AG08396 (cell line): ENCODE measurements at regions not wholly inside any gene's neighbourhood (a gene's known extent, or its start where the extent isn't known, plus 50 kb on each side); places are given as distances from the start of the nearest gene placed in this dataset.
A peak's percentile ranks its signal among the peaks of the same experiment; 100 is the strongest.
"Not testable (repeated sequence)": the region's sequence is repeated elsewhere in the genome, so short reads cannot be mapped to it uniquely, and the experiment has no call there.

Source experiments
- DNase-seq: peaks from one replicate; pipeline ENCODE4 v3.0.0; 2012; ENCODE audit warnings: low spot score, mixed read lengths

DNA sequence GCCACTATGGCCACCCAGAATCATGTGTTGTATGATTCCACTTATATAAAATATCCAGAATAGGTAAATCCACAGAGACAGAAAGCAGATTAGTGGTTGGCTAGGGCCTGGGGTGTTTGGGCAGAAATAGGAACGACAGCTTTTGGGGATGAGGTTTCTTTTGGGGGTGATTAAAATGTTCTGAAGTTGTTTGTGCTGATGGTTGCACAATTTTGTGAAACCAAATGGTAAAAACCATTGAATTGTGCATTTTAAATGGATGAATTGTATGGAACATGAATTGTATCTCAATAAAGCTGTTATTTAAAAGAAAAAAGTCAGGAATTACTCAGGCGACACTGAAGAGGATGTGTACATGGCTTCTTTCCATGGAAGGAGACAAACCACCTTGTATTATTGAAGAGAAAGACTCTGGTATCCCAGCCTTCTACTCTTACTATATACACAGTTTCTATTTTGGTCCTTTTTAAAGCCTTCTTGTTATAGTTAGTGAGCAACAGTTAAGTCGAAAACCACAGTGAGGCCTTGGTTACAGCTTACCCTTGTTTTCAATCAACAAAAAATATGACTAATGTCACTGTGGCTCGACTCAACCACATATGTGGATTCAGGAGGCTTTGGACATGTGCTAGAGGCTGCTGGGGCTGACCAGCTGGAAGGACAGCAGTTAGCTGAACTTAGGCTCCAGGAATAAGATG, 57.1 kb upstream of the KMT2E start:
- DNase-seq: peak; percentile 71

DNA sequence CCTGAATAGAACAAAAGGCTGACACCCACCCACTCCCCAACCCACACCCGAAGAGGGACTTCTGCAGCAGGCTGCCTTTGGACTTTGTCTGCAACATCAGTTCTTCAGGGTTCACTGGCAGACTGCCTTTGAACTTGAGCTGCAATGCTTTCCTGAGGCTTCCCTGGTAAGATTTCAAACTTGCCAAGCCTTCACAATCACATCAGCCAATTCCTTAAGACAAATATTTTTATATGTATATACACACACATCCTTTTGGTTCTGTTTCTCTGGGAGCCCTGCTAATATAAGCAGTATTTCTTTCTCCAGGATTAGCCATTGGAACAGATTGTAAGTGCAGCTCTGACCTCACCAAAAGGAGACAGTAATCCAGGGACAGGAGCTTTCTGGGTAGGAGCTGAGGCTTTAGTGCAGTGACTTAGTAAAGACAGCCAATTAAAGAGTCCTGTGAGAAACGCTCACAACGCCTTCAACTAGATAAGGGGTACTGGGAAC, 55.6 kb upstream of the KMT2E start:
- DNase-seq: no peak

DNA sequence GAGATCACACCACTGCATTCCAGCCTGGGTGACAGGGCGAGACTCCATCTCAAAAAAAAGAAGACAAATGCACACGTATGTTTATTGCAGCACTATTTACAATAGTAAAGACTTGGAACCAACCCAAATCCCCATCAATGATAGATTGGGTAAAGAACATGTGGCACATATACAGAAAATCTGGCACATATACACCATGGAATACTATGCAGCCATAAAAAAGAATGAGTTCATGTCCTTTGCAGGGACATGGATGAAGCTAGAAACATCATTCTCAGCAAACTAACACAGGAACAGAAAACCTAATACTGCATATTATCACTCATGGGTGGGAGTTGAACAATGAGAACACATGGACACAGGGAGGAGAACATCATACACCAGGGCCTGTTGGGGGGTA, 54.5 kb upstream of the KMT2E start:
- DNase-seq: not testable (repeated sequence)

DNA sequence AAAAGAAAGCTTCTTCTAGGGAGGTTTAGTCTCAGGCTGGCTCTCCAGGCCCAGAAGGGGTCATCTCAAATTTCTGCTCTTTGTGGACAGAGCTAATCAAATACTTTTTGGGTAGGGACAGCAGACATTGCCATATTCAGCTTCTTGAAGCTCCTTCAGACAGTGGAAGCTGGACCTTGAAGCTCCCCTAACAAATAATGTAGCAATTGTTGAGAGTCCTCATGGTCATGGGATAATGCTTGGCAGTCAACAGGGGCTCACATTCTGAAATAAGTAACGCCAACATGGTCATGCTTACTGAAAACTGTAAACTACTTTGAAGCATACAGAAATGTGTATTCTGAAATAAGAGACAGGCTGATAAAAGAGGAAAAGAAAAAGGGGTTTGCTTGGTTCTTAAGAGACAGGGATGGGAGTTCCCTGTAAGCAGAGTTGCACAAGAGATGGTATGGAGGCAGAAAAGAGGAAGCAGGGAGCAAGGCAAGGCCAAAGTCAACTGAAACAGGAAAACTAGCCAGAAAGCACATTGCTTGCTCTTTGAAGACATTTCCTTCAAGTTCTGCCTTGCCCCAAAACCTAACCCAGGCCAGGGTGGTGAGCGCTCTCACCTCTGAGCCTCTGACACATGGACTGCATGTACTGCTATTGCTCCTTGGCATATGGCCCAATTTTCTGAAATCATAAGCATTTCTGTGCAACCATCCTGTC, 53.1 kb upstream of the KMT2E start:
- no peak for DNase-seq

DNA sequence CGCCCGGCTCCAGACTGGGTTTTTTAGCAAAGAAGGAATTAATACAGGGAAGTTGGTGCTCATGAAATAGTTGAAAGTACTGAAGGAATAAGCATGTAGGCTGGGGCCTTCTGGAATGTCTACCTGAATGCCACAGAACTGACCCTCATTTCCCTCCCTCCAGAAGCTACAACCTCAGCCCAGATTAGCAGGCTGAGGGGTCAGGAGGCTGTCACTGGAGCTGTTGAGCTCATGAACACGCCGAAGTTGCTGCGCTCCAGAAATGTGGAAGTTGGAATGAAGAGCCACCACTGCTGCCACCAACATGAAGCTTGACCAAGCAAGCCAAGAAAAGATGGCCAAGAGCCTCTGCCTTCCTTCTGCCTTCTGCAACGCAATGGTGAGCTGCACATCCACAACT, 52.2 kb upstream of the KMT2E start:
- no peak for DNase-seq

DNA sequence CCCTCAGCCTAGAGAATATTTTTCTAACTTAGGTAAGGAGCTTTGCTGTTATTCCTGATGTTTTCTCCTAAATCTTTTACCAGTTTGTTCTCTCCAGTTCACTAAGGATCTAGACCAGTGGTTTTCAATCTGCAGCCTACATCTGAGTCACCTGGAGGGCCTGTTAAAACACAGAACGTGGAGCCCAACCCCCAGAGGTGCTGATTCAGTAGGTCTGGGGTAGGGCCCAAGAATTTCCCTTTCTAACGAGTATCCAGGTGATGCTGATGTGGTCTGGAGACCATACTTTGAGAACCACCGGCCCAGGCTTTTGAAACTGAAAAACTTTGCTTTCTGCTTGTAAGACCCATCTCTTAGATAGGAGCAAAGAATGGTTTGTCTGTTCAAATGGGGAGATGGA, 51.2 kb upstream of the KMT2E start:
- DNase-seq: no peak

DNA sequence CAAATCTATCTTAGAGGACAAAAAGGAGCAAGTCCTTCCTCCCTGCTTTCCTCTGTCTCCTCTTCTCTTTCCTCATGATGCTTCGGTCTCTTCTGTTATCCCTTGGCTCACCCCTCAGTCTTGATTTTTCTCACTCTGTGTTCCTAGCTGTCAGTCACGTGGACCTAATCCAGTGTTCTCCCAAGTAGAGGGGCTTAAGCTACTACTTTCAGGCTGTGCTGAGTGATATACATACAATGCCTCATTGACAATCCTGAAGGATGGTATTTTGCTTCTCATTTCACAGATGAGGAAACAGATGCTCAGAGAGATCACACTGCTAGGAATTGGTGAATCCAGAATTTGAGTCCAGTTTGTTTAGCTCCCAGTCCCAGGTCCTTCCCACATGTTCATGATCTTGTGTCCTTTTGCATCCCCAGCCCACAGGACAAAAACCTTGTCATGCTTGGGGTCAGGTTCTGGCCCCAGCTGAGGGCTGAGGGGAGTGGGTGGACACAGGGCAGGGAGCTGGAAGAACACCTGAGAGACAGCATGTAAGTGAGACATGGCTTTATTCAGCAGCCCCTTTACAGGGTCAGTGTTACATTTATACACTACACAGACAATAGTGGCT, 50.5 kb upstream of the KMT2E start:
- DNase-seq: no peak

DNA sequence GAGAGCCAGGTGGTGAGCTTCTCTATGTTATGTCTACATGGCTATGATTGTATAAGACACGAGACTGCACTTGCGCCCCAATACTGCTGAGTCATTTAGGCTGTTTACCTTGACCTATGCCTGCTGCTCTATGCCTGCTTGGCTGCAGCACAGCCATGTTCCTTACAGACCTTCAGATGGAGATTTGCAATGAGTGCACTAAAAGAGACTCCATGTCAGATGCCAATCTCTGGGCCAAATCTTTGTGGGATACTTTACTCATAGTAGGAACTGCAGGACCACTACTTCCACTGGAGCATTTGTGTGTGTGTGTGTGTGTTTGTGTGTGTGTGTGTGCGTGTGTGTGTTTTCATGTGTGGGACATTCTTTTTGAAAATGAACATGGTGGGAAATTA, 50.0 kb upstream of the KMT2E start:
- no peak for DNase-seq
